ENCODE measurements at regions not wholly inside any gene's neighbourhood (a gene's known extent, or its start where the extent isn't known, plus 50 kb on each side); places are given as distances from the start of the nearest gene placed in this dataset.
A peak's percentile ranks its signal among the peaks of the same experiment; 100 is the strongest.

DNA sequence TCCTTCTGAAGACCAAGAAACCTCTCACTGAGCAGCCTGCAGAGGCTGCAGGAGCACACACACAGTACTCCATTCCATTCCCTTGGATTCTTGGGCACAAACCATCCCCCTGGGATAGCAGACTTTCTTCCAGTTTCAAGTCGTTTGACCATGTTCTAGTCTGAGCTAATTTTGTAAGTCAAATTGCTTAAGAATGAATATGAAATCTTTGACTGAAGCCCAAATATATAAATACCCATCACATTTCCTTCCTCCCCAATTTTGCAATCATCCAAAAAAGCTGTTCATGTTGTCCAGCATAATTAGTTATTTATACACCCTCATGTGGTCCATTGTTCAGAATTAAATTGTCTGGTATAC, 231.2 kb upstream of the TPRG1 start:
- no peak for DNase-seq (ENCODE audit: low read depth in 3 of 3, low spot score in 1 of 3)

DNA sequence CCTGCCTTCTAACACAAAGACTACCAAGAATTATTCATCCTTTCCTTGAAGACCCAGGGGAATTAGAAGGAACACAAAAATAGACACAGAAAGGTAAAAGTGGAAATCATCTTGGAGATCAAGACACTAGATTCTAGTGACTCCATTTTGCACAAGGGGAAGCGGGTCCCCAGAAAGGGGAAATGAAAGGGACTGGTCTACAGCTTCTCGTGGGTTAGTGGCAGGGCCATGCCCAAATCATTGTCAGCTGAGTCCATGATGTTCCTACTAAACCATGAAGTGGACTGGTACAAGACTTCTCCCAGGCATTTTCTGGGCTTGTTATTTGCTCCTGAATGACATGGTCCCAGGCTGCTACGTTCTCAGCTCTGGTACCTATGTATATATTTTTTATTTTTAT, 230.7 kb upstream of the TPRG1 start:
- no peak for DNase-seq (ENCODE audit: low read depth in 3 of 3, low spot score in 1 of 3)

DNA sequence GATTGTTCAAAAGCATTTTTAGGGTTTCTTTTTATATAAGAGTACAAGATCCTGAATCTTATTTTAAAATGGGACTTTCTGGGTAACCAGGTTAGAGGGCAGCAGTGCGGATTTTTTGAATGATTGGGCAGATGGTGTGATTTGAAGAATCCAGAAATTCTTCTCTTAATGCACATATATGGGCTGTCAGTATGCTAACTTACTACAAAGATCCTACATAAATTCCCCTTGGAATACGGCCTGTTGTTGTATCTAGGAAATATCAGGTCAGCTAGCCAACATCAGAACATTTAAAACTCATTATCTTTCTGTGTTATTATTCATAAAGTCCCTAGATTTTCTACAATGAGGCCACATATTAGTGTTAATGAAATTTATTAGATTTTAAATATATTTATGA, 229.6 kb upstream of the TPRG1 start:
- DNase-seq (ENCODE audit: low read depth in 3 of 3, low spot score in 1 of 3), result no peak

DNA sequence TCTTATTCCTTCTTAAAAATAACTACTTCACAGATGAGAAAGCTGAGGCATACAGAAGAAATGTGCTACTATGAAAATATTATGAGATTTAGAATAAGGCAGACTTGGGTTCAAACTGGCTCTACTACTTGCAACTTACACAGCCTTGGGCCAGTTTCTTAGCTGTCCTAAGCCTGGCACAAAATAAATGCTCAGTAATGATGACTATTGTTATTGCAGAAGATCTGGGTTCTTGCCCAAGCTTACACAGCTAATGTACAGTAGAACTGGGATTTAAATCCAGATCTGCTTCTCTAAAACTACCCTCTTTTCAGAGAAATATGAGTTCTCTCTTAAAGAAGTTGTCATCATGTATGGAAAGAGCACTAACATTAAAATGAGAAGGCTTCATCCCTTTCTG, 228.2 kb upstream of the TPRG1 start:
- DNase-seq (ENCODE audit: low read depth in 3 of 3, low spot score in 1 of 3), result no peak

GRCh38 chr3:188944108-188944507, 227.7 kb upstream of the TPRG1 start:
- DNase-seq (ENCODE audit: low read depth in 3 of 3, low spot score in 1 of 3), result no peak

DNA sequence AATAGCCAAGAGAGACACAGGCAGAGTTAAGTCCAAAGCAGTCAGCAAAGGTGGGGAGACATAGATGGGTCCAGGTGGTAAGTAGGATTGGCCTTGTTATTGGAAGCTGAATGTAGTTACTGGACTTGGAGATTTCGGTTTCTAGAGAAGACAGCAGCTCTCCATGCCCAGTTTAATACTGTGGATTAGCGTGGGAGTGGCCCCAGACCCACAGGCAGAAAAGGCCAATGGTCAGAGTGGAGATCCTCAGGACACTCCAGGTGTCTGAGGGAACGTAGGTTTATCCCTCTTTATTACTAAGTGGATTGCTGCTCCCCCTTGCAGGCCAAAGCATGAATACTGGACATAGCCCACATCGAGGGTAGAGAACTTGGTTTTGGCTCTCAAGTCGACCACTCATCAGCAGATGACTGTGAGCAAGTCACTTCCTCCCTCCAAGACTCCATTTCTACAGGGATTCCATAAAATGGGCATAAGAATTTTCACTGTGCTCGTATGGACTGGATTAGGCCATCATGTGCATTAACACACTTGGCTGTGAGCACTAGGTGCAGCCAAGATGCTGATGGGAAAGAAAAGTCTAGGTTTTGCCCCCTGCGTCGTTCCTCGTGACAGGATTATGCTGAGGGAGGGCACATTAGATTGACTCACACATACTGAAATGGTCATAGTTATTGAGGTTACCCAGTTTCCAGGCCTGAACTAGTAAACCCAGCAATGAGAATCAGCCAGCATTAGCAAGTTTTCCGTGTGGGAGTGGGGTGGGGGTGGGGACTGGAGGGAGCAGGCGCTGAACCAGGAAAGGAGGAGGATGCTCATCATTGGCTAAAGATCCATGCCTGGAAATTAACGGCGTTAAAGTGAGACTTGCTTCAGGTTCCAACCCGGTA, 225.2 kb upstream of the TPRG1 start:
- DNase-seq (ENCODE audit: low read depth in 3 of 3, low spot score in 1 of 3), result no peak

DNA sequence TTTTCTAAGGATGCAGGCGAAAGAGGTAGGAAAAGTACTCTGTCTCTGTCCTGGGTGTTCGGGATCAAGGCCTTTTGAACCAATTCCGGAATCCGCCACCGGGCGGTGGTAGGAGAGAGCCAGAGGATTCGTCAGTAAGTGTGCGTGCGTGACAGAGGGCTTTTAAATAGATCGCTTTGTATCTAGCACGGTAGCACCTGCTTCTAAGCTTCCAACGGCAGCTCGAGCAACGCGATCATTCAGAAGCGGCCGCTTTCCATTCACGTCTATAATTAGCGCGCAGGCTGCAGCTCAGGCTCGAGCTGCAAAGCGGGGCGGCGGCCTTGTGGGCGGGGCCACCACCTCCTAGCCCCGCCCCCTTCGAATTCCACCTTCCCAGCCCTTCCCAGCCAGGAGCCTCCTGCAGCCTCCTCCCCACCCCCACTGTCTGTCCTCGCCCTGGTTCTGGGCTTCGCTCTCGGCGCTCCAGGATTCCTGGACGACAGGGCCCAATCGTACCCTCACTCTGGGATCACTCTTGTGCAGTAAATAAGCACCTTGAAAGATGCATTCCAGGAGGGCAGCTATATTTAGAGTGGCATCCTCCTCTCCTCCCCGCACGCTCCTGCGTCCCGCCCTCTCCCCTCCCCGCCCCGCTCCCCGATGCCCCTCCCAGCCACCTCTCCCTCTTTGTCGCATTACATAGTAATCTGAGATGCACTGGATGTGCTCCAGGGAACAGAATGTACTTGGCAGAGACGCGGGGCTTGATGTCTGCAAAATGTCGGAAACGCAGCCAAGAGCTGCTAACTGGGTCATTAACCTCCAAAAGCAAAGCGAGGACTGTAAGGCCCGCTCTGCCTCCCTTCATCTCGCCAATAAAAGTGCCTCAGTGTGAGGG, 224.1 kb upstream of the TPRG1 start:
- no peak for DNase-seq (ENCODE audit: low read depth in 3 of 3, low spot score in 1 of 3)

DNA sequence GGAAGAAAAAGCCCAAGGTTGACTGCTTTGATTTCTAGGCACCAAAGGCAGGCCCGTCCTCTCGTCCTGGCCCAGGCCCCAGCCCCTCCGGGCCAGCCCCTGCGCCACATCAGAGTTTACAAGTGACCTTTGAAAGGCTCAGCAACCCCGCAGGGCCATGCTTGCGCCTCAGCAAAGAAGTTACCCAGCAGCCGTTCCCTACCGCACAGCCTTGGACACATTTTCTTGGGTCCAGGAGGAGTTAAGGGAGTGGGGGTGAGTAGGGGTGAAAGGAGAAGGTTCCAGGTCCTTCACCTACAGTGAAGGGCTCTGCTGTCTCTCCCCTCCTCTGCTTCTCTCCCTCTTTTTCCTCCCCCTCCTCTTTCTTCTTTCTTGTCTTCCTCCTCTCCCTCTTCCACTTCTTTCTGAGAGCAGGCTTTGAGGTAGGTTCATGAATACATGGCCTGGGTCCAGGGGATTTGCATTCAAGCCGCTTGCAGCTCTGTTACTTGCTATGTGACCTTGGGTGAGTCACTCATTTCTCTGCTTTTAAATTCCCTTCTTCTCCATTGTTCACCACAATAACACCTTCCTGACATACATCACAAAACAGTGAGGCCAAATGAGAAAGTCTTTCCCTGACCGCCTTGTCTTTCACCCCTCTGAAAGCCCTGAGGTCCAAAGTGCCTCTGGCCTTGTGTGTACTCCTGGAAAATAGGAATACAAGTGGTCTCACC, 223.3 kb upstream of the TPRG1 start:
- DNase-seq (ENCODE audit: low read depth in 3 of 3, low spot score in 1 of 3), result no peak

- no peak for DNase-seq (ENCODE audit: low read depth in 3 of 3, low spot score in 1 of 3)
Observed at GRCh38 chr3:188948997-188949389, 222.8 kb upstream of the TPRG1 start.

- DNase-seq (ENCODE audit: low read depth in 3 of 3, low spot score in 1 of 3), result no peak
Observed at GRCh38 chr3:188949456-188949855, 222.3 kb upstream of the TPRG1 start.

GRCh38 chr3:188949996-188950395, 221.8 kb upstream of the TPRG1 start:
- DNase-seq (ENCODE audit: low read depth in 3 of 3, low spot score in 1 of 3), result no peak

- DNase-seq (ENCODE audit: low read depth in 3 of 3, low spot score in 1 of 3), result no peak
Observed at GRCh38 chr3:188950832-188951489, 220.8 kb upstream of the TPRG1 start.

GRCh38 chr3:188951734-188952133, 220.0 kb upstream of the TPRG1 start:
- no peak for DNase-seq (ENCODE audit: low read depth in 3 of 3, low spot score in 1 of 3)

DNA sequence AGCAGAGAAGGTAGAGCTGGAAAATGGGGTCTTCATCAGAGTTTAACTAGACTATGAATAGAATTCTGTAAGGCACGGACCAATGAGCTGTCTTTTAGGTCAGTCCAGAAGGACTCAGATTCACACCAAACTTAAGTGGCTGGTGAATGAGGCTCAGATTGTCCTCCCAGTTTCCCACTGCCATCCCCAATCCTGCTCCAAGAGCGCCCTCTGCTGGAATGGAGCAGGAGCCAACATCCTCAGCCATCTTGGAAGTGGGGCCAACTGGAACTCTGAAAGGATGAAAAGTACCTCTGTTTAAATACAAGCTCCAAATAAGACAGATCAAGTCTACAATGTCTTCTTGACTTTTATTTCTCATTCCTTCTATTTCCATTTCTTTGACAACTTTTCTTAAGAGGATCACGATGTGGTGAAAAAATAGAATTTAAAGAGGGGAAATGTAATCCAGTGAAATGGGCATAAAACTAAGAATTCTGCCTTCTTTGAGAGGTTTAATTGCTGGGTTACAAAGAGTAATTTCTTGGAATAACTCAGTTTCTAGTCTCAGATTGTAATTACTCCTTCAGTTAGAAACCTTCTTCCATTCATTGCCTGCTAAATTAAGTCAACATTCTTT, 217.1 kb upstream of the TPRG1 start:
- peak; percentile 43 to 65 (median 53) for DNase-seq (ENCODE audit: low read depth in 3 of 3, low spot score in 1 of 3)

- no peak for DNase-seq (ENCODE audit: low read depth in 3 of 3, low spot score in 1 of 3)
Observed at GRCh38 chr3:188955919-188956318, 215.9 kb upstream of the TPRG1 start.

DNA sequence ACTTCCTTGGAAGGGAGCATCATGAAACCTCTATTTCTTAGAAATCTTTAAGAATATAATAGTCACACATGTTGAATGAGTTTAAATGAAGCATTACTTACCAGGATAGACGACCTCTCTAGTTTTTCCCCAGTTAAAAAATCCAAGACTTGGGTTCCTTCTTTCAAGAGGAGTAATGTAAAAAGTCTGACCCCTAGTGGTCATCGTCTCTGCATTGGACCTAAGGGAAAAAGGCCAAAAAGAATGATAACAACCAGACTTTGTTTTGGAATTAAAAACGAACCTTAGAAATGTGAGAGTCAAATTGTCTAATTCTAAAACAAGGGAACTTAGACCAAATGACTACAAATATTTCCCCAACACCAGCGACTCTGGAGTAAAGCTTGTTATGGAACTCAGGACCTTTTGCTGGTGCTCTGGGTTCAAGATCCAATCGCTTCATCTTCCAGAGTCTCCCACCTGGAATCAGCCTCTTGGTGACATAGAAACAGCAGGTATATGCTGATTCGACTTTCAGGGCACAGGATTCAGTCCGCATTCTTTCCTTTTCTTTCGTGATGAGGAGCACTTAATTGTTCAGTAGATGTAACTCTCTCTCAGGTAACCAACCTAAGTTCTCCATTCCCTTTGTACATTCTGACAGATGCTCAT, 214.8 kb upstream of the TPRG1 start:
- DNase-seq (ENCODE audit: low read depth in 3 of 3, low spot score in 1 of 3), result no peak

- no peak for DNase-seq (ENCODE audit: low read depth in 3 of 3, low spot score in 1 of 3)
Observed at GRCh38 chr3:188959013-188959412, 212.8 kb upstream of the TPRG1 start.

DNA sequence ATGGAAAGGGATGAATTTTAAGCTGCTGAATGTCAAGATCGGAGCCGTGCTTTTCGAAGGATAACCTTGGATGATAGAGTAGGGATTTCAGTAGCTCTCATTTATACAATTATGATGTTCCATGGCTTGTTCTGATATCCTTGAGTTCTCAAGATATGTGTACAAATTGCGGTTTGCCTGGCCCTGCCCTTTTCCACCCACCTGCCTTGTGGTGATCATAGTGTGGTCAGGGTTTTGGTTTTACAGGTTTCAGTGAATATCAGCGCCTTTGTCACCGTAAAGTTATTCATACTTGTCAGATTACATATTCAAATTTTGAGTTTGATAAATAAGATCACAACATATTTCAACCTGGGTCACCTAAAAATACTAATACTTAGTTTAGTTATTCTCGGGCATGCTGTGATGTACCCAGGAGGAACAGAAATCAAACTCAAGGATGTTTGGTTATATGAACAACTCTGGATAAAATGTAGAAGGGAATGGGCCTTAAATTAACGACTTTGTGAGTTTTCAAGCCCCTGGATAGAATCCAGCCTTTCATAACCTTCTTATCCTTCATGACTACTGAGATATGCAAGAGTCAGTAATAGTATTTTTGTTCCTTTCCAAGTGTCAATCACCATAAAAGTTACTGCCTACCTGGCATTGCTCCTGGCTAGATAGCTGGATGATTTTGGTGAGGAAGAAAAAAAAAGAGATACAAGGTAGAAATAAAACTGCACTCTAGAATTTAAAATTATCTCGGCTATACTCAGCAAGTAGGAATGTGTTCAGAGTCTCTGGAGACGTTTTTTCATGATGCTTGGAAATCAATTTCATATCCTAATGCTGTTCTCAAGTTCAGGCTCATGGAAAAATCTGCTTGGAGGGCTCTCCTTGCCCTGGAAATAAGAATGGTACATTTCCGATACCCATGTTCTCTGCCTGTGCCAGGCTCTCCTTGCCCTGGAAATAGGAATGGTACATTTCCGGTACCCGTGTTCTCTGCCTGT, 209.2 kb upstream of the TPRG1 start:
- no peak for DNase-seq (ENCODE audit: low read depth in 3 of 3, low spot score in 1 of 3)

- no peak for DNase-seq (ENCODE audit: low read depth in 3 of 3, low spot score in 1 of 3)
Observed at GRCh38 chr3:188964957-188965356, 206.8 kb upstream of the TPRG1 start.

Measured in stimulated activated CD4-positive, alpha-beta T cell treated with anti-CD3 and anti-CD28 coated beads, TNF-alpha, amount 100 ng/mL, for 1 hour (primary cell).